Choroid plexus epithelial cell (primary cell): ENCODE measurements at regions not wholly inside any gene's neighbourhood (a gene's known extent, or its start where the extent isn't known, plus 50 kb on each side); places are given as distances from the start of the nearest gene placed in this dataset.

Source experiments
- DNase-seq: peaks from one replicate; pipeline ENCODE4 v3.0.0-alpha.2; 2010; ENCODE audit warnings: low read depth
- H3K4me3 ChIP-seq: 2 replicates; pipeline ENCODE4 v1.5.1; 2011; ENCODE audit warnings: low read depth, mild to moderate bottlenecking, control low read depth, low read length, moderate library complexity
- TF ChIP-seq, protein P1 (sequence below): conservative IDR thresholded peaks from 2 replicates; pipeline ENCODE4 v1.5.1; 2011; ENCODE audit warnings: low read depth, mild to moderate bottlenecking, control low read depth, inconsistent platforms, low read length, moderate library complexity

- no peak for DNase-seq
- TF ChIP-seq, protein P1, sequence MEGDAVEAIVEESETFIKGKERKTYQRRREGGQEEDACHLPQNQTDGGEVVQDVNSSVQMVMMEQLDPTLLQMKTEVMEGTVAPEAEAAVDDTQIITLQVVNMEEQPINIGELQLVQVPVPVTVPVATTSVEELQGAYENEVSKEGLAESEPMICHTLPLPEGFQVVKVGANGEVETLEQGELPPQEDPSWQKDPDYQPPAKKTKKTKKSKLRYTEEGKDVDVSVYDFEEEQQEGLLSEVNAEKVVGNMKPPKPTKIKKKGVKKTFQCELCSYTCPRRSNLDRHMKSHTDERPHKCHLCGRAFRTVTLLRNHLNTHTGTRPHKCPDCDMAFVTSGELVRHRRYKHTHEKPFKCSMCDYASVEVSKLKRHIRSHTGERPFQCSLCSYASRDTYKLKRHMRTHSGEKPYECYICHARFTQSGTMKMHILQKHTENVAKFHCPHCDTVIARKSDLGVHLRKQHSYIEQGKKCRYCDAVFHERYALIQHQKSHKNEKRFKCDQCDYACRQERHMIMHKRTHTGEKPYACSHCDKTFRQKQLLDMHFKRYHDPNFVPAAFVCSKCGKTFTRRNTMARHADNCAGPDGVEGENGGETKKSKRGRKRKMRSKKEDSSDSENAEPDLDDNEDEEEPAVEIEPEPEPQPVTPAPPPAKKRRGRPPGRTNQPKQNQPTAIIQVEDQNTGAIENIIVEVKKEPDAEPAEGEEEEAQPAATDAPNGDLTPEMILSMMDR, result no peak
- no peak overlapping the region for H3K4me3 ChIP-seq
These were observed 275.0 kb downstream of the DRD1 start for GRCh38 chr5:175168882-175169507.

- H3K4me3 ChIP-seq, result no peak overlapping the region
- no peak for DNase-seq
- TF ChIP-seq, protein P1, result no peak
These were observed 278.0 kb downstream of the DRD1 start for GRCh38 chr5:175166026-175166425.

DNA sequence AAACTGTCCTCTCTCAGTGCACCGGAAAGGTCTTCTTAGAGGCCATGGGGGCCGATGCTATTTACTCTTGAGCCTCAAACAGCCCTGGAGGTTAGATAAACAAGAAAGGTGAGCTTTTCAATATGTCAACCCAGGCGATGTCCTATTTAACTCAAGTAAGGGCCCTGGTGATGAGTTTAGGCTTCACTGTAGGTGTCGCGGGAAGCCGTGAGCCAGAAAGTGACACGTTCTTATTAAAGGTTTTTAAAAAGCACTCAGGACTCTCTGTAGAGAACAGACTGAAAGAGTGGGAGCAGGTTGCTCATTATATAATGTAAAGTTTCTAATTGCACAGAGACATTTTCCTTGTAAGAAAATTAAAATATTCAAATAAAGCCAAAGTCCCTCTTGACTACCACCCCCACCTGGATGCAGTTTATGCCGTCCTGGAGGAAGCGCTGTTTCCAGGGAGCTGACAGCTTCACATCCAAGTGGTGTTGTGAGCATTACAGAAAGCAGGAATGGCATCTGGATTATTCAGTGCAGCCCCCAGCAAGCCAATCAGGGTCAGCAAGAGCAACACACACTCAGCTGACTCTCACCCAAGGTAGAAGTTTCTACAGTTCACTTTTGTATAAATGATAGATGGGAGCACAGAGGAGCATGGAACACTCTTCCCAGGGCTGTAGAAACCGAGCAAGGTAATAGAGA, 280.3 kb downstream of the DRD1 start:
- TF ChIP-seq, protein P1, result no peak
- H3K4me3 ChIP-seq, result no peak overlapping the region
- no peak for DNase-seq

GRCh38 chr5:175162036-175162435, 281.9 kb downstream of the DRD1 start:
- TF ChIP-seq, protein P1, result no peak
- DNase-seq, result no peak
- H3K4me3 ChIP-seq, result no peak overlapping the region

- TF ChIP-seq, protein P1, result no peak
- H3K4me3 ChIP-seq, result no peak overlapping the region
- no peak for DNase-seq
These were observed 284.0 kb downstream of the DRD1 start for GRCh38 chr5:175159956-175160355.

GRCh38 chr5:175148636-175149172, 295.3 kb downstream of the DRD1 start:
- DNase-seq, result no peak
- TF ChIP-seq, protein P1, result no peak
- no peak overlapping the region for H3K4me3 ChIP-seq

- H3K4me3 ChIP-seq, result no peak overlapping the region
- peak; percentile 2 for DNase-seq
- TF ChIP-seq, protein P1, result no peak
These were observed 297.2 kb downstream of the DRD1 start for GRCh38 chr5:175146733-175147132.
